ENCODE measurements at regions not wholly inside any gene's neighbourhood (a gene's known extent, or its start where the extent isn't known, plus 50 kb on each side); places are given as distances from the start of the nearest gene placed in this dataset.

DNA sequence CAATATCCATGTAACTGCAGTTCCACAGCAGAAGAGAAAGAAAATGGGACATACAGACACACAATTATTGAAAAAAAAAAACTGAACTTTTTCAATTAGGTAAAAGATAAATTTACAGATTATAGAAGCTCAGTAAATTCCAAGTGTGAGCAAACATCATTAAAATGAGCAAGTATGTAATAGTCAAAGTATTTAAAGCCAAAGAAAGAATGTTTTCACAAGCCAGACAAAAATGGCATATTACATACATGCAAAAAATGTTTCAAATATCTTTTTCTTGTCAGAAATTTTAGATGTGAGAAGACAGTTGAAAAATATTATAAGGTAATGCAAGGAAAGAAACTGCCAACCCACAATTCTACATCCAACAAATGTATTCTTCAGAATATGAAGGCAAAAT is 150.2 kb upstream of the AKR1E2 start:
- peak overlapping the region; percentile 96 for H3K27ac Mint-ChIP-seq (ENCODE audit: unreplicated experiment)
- CTCF ChIA-PET, result interaction anchor here (1.7 kb wide), 1 partner anchor 95 kb away, joined by 9 read pairs; no protein-coding TSS in a partner anchor
- no peak for DNase-seq
- H3K27me3 Mint-ChIP-seq (ENCODE audit: unreplicated experiment), result no peaks in the 10 kb centered on the region
- H3K36me3 Mint-ChIP-seq (ENCODE audit: insufficient read depth, unreplicated experiment), result peaks cover 68% of the 10 kb centered on the region
- H3K4me1 Mint-ChIP-seq (ENCODE audit: low read depth, unreplicated experiment), result peaks cover 62% of the 10 kb centered on the region
- no TSS peak for BruUV-seq (replicated peaks)
- peak overlapping the region; percentile 17 for H3K4me3 Mint-ChIP-seq (ENCODE audit: low read depth, unreplicated experiment)
- intact Hi-C loops (cut with micrococcal nuclease; ENCODE audit: unreplicated experiment), result loop anchor here (2.0 to 10.0 kb wide), 2 partner anchors 57 to 891 kb away; partner anchors contain the start of gene KLF6
- no peaks in the 10 kb centered on the region for H3K9me3 Mint-ChIP-seq (ENCODE audit: low read depth, unreplicated experiment)
- TF ChIP-seq, protein P1, sequence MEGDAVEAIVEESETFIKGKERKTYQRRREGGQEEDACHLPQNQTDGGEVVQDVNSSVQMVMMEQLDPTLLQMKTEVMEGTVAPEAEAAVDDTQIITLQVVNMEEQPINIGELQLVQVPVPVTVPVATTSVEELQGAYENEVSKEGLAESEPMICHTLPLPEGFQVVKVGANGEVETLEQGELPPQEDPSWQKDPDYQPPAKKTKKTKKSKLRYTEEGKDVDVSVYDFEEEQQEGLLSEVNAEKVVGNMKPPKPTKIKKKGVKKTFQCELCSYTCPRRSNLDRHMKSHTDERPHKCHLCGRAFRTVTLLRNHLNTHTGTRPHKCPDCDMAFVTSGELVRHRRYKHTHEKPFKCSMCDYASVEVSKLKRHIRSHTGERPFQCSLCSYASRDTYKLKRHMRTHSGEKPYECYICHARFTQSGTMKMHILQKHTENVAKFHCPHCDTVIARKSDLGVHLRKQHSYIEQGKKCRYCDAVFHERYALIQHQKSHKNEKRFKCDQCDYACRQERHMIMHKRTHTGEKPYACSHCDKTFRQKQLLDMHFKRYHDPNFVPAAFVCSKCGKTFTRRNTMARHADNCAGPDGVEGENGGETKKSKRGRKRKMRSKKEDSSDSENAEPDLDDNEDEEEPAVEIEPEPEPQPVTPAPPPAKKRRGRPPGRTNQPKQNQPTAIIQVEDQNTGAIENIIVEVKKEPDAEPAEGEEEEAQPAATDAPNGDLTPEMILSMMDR (IDR thresholded peaks at IDR 0.05; ENCODE audit: unreplicated experiment), result no peak

DNA sequence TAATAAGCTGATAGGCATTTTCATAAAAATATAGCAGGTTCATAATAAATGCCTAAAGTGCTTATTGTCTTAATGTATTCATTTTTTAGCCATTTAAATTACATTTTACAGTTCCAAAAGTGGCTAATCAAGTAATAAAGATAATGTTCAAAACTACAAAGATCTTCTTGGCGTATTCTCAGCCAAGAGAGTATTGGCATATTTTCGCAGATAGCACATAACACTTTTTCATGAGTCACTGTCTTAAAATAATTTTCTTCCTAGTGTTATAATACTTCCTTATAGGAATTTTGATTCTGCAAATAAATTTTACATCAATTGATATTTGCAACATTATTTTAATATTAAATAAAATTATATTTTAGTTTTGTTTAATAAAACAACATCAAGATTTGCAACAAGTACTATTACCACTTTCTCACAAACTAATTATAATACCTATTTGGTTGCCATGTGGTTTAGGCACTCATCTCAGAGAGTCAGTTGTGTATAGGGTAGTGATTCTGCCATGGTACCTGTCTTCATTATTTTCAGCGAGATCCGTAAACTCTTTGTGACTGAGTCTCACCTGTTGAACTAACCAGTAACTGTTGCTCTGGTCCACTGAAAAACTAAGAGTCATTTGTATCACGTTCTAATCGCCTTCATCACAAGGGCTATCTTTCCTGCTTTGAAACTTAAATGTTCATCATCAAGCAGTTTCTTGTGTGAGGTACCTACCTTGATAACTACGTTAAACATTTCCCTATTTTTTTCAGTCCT is 152.5 kb upstream of the AKR1E2 start:
- Mint-ChIP-seq H3K27ac (ENCODE audit: unreplicated experiment) (peak overlapping the region; percentile 96), H3K4me3 (ENCODE audit: low read depth, unreplicated experiment) (peak overlapping the region; percentile 75), H3K9me3 (ENCODE audit: low read depth, unreplicated experiment) (peaks cover 2% of the 10 kb centered on the region), H3K4me1 (ENCODE audit: low read depth, unreplicated experiment) (peaks cover 73% of the 10 kb centered on the region), H3K36me3 (ENCODE audit: insufficient read depth, unreplicated experiment) (peaks cover 60% of the 10 kb centered on the region), H3K27me3 (ENCODE audit: unreplicated experiment) (no peaks in the 10 kb centered on the region)
- intact Hi-C loops (cut with micrococcal nuclease; ENCODE audit: unreplicated experiment), result loop anchor here (10.0 kb wide), 1 partner anchor 889 kb away; the partner anchor contains the start of gene KLF6
- CTCF ChIA-PET, result interaction anchor here (1.5 to 3.1 kb wide), 2 partner anchors 13 to 90 kb away, joined by 4 to 8 read pairs; no protein-coding TSS in a partner anchor
- DNase-seq, result no peak
- TF ChIP-seq, protein P1 (IDR thresholded peaks at IDR 0.05; ENCODE audit: unreplicated experiment), result no peak
- no TSS peak for BruUV-seq (replicated peaks)

DNA sequence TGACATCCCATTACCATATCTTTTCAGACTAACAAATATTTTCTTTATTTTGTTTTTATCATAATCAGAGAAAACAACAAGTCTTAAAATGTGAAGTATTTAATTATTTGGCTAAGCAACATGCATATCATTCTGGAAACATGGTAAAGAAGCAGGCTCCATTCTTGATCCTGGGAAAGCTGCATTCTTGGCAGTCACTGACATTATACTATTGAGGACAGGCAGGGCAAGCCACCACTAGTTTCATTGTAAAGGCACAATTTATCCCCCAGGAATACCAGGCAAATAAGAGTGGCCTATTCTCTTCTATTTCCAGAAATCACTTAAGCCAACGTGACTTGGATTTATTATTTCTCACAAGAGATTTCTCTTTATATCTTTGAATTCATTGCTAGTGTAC is 153.8 kb upstream of the AKR1E2 start:
- TF ChIP-seq, protein P1 (IDR thresholded peaks at IDR 0.05; ENCODE audit: unreplicated experiment), result no peak
- H3K27ac Mint-ChIP-seq (ENCODE audit: unreplicated experiment), result peak overlapping the region; percentile 96
- BruUV-seq (replicated peaks), result no TSS peak
- H3K4me3 Mint-ChIP-seq (ENCODE audit: low read depth, unreplicated experiment), result peak overlapping the region; percentile 75
- CTCF ChIA-PET, result interaction anchor here (1.0 to 3.1 kb wide), 5 partner anchors 14 to 318 kb away, joined by 3 to 8 read pairs (median 4); no protein-coding TSS in a partner anchor
- no peaks in the 10 kb centered on the region for H3K27me3 Mint-ChIP-seq (ENCODE audit: unreplicated experiment)
- peaks cover 2% of the 10 kb centered on the region for H3K9me3 Mint-ChIP-seq (ENCODE audit: low read depth, unreplicated experiment)
- DNase-seq, result no peak
- intact Hi-C loops (cut with micrococcal nuclease; ENCODE audit: unreplicated experiment), result loop anchor here (10.0 kb wide), 1 partner anchor 887 kb away; the partner anchor contains the start of gene KLF6
- H3K36me3 Mint-ChIP-seq (ENCODE audit: insufficient read depth, unreplicated experiment), result peaks cover 48% of the 10 kb centered on the region
- H3K4me1 Mint-ChIP-seq (ENCODE audit: low read depth, unreplicated experiment), result peaks cover 62% of the 10 kb centered on the region

DNA sequence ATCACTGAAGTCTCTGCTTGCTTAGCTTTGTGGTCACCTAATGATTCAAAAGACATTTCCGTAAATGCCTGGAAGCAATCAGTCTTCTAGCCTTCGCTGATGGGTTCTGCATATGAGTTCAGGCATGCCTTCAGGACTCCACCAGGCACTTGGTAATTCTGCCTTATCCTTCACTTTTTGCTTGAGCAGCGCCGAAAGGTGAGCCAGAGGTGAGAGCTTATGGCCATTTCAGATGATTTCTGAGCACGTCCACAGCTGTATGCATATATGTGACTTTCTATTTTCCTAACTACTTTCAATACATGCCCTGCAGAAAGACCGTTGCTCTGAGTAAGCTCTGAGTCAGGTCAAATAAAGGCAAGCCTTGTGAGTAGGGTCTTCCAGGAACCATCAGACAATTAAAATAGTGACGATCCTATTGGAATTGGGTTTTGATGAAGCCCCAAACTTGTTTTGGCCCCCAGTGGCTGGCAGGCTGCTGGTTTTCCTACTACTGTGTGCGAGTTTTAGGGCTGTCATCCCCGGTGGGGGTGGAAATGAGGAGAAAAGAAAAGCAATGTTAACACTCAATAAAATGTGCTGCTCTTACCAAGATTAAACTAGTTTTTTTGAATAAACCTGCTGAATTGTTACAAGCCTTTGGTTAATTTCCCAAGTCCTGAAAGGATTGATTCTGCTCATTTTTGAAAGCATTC is 154.4 kb upstream of the AKR1E2 start:
- CTCF ChIA-PET, result interaction anchor here (0.9 to 3.1 kb wide), 7 partner anchors 15 to 317 kb away, joined by 3 to 8 read pairs (median 4); no protein-coding TSS in a partner anchor
- intact Hi-C loops (cut with micrococcal nuclease; ENCODE audit: unreplicated experiment), result loop anchor here (2.0 to 10.0 kb wide), 3 partner anchors 55 to 887 kb away; partner anchors contain the start of gene KLF6
- DNase-seq, result peak; percentile 61
- H3K9me3 Mint-ChIP-seq (ENCODE audit: low read depth, unreplicated experiment), result peaks cover 2% of the 10 kb centered on the region
- H3K4me3 Mint-ChIP-seq (ENCODE audit: low read depth, unreplicated experiment), result peak overlapping the region; percentile 75
- H3K4me1 Mint-ChIP-seq (ENCODE audit: low read depth, unreplicated experiment), result peaks cover 59% of the 10 kb centered on the region
- H3K27ac Mint-ChIP-seq (ENCODE audit: unreplicated experiment), result peak overlapping the region; percentile 96
- TF ChIP-seq, protein P1 (IDR thresholded peaks at IDR 0.05; ENCODE audit: unreplicated experiment), result no peak
- peaks cover 44% of the 10 kb centered on the region for H3K36me3 Mint-ChIP-seq (ENCODE audit: insufficient read depth, unreplicated experiment)
- TSS peak; percentile 73 for BruUV-seq (replicated peaks)
- no peaks in the 10 kb centered on the region for H3K27me3 Mint-ChIP-seq (ENCODE audit: unreplicated experiment)

Measured in Calu3 (cell line).